HCT116 (cell line): ENCODE measurements at regions not wholly inside any gene's neighbourhood (a gene's known extent, or its start where the extent isn't known, plus 50 kb on each side); places are given as distances from the start of the nearest gene placed in this dataset.

Experiments used
- EZH2 ChIP-seq: fragments of 200-600 bp; sonication (generic); IDR thresholded peaks from 2 replicates; pipeline ENCODE4 v1.6.1; 2017; ENCODE audit warnings: antibody characterized with exemption, mixed run types
- FOSL1 ChIP-seq: IDR thresholded peaks from 2 replicates; pipeline ENCODE4 v1.6.1; 2012; ENCODE audit warnings: low read depth
- JUND ChIP-seq: IDR thresholded peaks from 2 replicates; pipeline ENCODE4 v1.6.1; 2012
- POLR2A ChIP-seq: IDR thresholded peaks from 2 replicates; pipeline ENCODE4 v1.7.0; 2011; ENCODE audit warnings: borderline replicate concordance; ENCODE audit not compliant: insufficient read depth, insufficient read length; ENCODE audit errors: extremely low read depth
- POLR2AphosphoS5 ChIP-seq: IDR thresholded peaks from 2 replicates; pipeline ENCODE4 v1.6.1; 2011; ENCODE audit warnings: mild to moderate bottlenecking, low read depth, low read length, moderate library complexity
- RAD21 ChIP-seq: IDR thresholded peaks from 2 replicates; pipeline ENCODE4 v1.6.1; 2012; ENCODE audit warnings: low read depth, mild to moderate bottlenecking
- SP1 ChIP-seq: IDR thresholded peaks from 2 replicates; pipeline ENCODE4 v1.6.1; 2012; ENCODE audit warnings: low read depth
- ZFX ChIP-seq: fragments of 450-650 bp; IDR thresholded peaks from 2 replicates; pipeline ENCODE4 v1.6.1; 2017
- TF ChIP-seq, protein P1 (sequence below), 3 experiments: fragments of 200-600 bp in 1 of 3; sonication (generic) in 1 of 3; IDR thresholded peaks in 2 of 3; conservative IDR thresholded peaks in 1 of 3; 2 replicates each; pipeline ENCODE4 v1.5.1; 2012 to 2017; ENCODE audit warnings: low read depth in 2 of 3, low read length in 2 of 3, antibody characterized with exemption in 1 of 3, borderline replicate concordance in 1 of 3, control low read depth in 1 of 3, mild to moderate bottlenecking in 1 of 3, mixed read lengths in 1 of 3, mixed run types in 1 of 3, moderate library complexity in 1 of 3; ENCODE audit not compliant: insufficient read depth in 1 of 3
- TF ChIP-seq, protein P2 (sequence below): IDR thresholded peaks from 2 replicates; pipeline ENCODE4 v1.6.1; 2011; ENCODE audit warnings: mild to moderate bottlenecking, low read length, moderate library complexity; ENCODE audit not compliant: insufficient replicate concordance; ENCODE audit errors: extremely low read depth
- TF ChIP-seq, protein P3 (sequence below): IDR thresholded peaks from 2 replicates; pipeline ENCODE4 v1.6.1; 2012
- TF ChIP-seq, protein P4 (sequence below): IDR thresholded peaks from 2 replicates; pipeline ENCODE4 v1.6.1; 2012; ENCODE audit warnings: low read depth

DNA sequence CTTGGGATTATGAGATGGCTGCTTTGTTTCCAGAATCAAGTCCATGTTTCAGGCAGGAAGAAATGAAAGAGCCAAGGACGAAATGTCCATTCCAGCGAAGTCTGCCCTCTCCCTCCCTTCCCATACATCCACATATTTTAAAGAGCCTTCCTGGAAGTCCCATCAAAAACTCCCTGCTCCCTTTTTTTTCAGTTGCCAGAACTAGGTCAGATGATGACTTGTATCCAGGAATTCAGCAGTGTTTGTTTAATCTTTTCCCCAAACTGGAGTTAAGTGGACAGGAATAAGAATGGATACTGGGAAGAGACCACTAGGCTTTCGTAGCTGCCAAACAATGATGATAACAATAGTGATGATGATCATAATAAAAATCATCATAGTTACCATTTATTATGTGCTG is 198.7 kb downstream of the MEIS1 start:
- TF ChIP-seq, protein P1, sequence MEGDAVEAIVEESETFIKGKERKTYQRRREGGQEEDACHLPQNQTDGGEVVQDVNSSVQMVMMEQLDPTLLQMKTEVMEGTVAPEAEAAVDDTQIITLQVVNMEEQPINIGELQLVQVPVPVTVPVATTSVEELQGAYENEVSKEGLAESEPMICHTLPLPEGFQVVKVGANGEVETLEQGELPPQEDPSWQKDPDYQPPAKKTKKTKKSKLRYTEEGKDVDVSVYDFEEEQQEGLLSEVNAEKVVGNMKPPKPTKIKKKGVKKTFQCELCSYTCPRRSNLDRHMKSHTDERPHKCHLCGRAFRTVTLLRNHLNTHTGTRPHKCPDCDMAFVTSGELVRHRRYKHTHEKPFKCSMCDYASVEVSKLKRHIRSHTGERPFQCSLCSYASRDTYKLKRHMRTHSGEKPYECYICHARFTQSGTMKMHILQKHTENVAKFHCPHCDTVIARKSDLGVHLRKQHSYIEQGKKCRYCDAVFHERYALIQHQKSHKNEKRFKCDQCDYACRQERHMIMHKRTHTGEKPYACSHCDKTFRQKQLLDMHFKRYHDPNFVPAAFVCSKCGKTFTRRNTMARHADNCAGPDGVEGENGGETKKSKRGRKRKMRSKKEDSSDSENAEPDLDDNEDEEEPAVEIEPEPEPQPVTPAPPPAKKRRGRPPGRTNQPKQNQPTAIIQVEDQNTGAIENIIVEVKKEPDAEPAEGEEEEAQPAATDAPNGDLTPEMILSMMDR (IDR thresholded peaks at IDR 0.05 in 2 of 3, conservative IDR thresholded peaks at IDR 0.05 in 1 of 3; ENCODE audit: borderline replicate concordance in 1 of 3, insufficient read depth in 1 of 3, low read depth in 2 of 3, low read length in 2 of 3), result no peak
- TF ChIP-seq, protein P2, sequence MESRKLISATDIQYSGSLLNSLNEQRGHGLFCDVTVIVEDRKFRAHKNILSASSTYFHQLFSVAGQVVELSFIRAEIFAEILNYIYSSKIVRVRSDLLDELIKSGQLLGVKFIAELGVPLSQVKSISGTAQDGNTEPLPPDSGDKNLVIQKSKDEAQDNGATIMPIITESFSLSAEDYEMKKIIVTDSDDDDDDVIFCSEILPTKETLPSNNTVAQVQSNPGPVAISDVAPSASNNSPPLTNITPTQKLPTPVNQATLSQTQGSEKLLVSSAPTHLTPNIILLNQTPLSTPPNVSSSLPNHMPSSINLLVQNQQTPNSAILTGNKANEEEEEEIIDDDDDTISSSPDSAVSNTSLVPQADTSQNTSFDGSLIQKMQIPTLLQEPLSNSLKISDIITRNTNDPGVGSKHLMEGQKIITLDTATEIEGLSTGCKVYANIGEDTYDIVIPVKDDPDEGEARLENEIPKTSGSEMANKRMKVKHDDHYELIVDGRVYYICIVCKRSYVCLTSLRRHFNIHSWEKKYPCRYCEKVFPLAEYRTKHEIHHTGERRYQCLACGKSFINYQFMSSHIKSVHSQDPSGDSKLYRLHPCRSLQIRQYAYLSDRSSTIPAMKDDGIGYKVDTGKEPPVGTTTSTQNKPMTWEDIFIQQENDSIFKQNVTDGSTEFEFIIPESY, result no peak
- TF ChIP-seq POLR2A (no peak), JUND (no peak), ZFX (no peak), FOSL1 (no peak), SP1 (no peak), POLR2AphosphoS5 (no peak), RAD21 (no peak), EZH2 (no peak)
- TF ChIP-seq, protein P3, sequence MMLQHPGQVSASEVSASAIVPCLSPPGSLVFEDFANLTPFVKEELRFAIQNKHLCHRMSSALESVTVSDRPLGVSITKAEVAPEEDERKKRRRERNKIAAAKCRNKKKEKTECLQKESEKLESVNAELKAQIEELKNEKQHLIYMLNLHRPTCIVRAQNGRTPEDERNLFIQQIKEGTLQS, result no peak
- TF ChIP-seq, protein P4, sequence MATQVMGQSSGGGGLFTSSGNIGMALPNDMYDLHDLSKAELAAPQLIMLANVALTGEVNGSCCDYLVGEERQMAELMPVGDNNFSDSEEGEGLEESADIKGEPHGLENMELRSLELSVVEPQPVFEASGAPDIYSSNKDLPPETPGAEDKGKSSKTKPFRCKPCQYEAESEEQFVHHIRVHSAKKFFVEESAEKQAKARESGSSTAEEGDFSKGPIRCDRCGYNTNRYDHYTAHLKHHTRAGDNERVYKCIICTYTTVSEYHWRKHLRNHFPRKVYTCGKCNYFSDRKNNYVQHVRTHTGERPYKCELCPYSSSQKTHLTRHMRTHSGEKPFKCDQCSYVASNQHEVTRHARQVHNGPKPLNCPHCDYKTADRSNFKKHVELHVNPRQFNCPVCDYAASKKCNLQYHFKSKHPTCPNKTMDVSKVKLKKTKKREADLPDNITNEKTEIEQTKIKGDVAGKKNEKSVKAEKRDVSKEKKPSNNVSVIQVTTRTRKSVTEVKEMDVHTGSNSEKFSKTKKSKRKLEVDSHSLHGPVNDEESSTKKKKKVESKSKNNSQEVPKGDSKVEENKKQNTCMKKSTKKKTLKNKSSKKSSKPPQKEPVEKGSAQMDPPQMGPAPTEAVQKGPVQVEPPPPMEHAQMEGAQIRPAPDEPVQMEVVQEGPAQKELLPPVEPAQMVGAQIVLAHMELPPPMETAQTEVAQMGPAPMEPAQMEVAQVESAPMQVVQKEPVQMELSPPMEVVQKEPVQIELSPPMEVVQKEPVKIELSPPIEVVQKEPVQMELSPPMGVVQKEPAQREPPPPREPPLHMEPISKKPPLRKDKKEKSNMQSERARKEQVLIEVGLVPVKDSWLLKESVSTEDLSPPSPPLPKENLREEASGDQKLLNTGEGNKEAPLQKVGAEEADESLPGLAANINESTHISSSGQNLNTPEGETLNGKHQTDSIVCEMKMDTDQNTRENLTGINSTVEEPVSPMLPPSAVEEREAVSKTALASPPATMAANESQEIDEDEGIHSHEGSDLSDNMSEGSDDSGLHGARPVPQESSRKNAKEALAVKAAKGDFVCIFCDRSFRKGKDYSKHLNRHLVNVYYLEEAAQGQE, result no peak
